ENCODE measurements at regions not wholly inside any gene's neighbourhood (a gene's known extent, or its start where the extent isn't known, plus 50 kb on each side); places are given as distances from the start of the nearest gene placed in this dataset.

DNA sequence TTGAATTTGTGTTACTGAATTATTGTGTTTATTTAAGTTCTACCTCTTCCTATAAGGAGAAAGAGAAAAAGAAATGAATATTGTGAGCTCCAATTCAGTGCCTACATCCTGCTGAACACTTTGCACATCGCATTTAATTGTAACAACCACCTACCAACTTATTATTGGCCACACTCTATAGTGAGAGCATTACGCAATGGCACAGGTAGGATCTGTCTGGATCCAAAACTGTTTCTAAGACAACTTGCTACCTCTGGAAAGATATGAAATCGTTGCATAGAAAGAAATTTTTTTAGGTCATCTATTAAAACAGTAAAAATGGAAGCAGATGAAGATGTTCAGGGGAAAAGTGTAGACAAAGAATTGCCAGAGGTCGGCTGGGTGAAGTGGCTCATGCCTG, 227.2 kb upstream of the SNX2 start:
- 85 to 87% methylated on average over 4 of the region's 4 CpGs for WGBS, 2 donors
- H3K9me3 ChIP-seq (ENCODE audit: control insufficient read depth in 4 of 4, insufficient read depth in 3 of 4, low read length in 3 of 4) = no peaks in the 10 kb centered on the region
- ATAC-seq (ENCODE audit: insufficient read depth, low FRiP score) (no peak), DNase-seq (no peak)
- H3K36me3 ChIP-seq (ENCODE audit: control insufficient read depth in 4 of 4, insufficient read depth in 4 of 4, low read length in 4 of 4) = no peaks in the 10 kb centered on the region
- TF ChIP-seq, protein P1, sequence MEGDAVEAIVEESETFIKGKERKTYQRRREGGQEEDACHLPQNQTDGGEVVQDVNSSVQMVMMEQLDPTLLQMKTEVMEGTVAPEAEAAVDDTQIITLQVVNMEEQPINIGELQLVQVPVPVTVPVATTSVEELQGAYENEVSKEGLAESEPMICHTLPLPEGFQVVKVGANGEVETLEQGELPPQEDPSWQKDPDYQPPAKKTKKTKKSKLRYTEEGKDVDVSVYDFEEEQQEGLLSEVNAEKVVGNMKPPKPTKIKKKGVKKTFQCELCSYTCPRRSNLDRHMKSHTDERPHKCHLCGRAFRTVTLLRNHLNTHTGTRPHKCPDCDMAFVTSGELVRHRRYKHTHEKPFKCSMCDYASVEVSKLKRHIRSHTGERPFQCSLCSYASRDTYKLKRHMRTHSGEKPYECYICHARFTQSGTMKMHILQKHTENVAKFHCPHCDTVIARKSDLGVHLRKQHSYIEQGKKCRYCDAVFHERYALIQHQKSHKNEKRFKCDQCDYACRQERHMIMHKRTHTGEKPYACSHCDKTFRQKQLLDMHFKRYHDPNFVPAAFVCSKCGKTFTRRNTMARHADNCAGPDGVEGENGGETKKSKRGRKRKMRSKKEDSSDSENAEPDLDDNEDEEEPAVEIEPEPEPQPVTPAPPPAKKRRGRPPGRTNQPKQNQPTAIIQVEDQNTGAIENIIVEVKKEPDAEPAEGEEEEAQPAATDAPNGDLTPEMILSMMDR (IDR thresholded peaks at IDR 0.05; ENCODE audit: control extremely low read depth, extremely low read depth) = no peak
- H3K9ac ChIP-seq (ENCODE audit: insufficient read depth in 1 of 2, low read length in 2 of 2) = no peak overlapping the region
- no peak overlapping the region for H3K27ac ChIP-seq (ENCODE audit: low read depth in 1 of 2, low read length in 1 of 2)
- no peaks in the 10 kb centered on the region for H3K4me1 ChIP-seq (ENCODE audit: control insufficient read depth in 5 of 5, insufficient read depth in 5 of 5, low read length in 5 of 5)
- no peak overlapping the region for H3K4me3 ChIP-seq
- H3K27me3 ChIP-seq (ENCODE audit: control insufficient read depth in 3 of 3, insufficient read depth in 3 of 3, low read length in 2 of 3) = no peaks in the 10 kb centered on the region

DNA sequence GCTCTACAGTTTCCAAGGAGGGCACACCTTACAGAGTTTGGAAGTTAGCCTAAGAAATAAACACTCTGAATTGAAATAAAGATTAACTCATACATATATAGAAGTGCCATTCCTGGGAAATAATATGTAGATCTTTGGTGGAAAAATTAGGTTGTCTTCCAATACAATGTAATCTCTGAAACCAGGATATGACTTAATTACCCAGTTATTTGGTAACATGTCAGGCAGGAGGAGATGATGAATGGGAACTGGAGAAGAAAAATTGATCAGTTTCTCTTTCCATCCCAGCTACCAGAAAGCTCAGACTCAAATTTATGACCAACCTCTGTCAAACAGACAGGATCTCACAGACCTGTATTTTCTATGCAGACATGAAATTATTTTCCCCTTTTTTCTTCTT, 215.2 kb upstream of the SNX2 start:
- TF ChIP-seq, protein P1 (IDR thresholded peaks at IDR 0.05; ENCODE audit: control extremely low read depth, extremely low read depth) = no peak
- H3K4me3 ChIP-seq = no peak overlapping the region
- no peak for ATAC-seq (ENCODE audit: insufficient read depth, low FRiP score)
- no peak for DNase-seq
- H3K9ac ChIP-seq (ENCODE audit: insufficient read depth in 1 of 2, low read length in 2 of 2) = no peak overlapping the region
- H3K27me3 ChIP-seq (ENCODE audit: control insufficient read depth in 3 of 3, insufficient read depth in 3 of 3, low read length in 2 of 3) = no peaks in the 10 kb centered on the region
- peaks cover 0 to 2% (median 0%) of the 10 kb centered on the region in 4 donors for H3K9me3 ChIP-seq (ENCODE audit: control insufficient read depth in 4 of 4, insufficient read depth in 3 of 4, low read length in 3 of 4)
- no peaks in the 10 kb centered on the region for H3K36me3 ChIP-seq (ENCODE audit: control insufficient read depth in 4 of 4, insufficient read depth in 4 of 4, low read length in 4 of 4)
- H3K4me1 ChIP-seq (ENCODE audit: control insufficient read depth in 5 of 5, insufficient read depth in 5 of 5, low read length in 5 of 5) = peaks cover 0 to 4% (median 0%) of the 10 kb centered on the region in 5 donors
- no peak overlapping the region for H3K27ac ChIP-seq (ENCODE audit: low read depth in 1 of 2, low read length in 1 of 2)

DNA sequence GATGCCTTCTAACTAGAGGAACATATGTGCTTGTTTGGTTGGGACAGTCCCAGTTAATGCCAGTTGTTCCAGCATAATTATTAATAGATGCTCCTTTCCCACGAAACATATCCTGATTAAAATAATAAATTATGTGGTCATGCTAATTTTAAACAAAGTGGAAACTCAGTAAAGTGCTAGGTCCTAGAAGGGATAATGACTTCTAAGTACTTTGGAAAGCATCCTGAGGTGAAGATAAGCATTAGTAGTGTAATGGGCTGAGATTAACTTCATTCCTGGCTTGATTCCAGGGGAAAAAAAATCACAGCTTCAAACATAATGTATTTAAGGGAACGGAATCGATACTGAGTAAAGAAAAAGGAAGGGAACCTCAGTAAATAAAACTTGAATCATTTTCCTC, 213.7 kb upstream of the SNX2 start:
- H3K4me3 ChIP-seq = no peak overlapping the region
- peaks cover 0 to 4% (median 0%) of the 10 kb centered on the region in 5 donors for H3K4me1 ChIP-seq (ENCODE audit: control insufficient read depth in 5 of 5, insufficient read depth in 5 of 5, low read length in 5 of 5)
- no peaks in the 10 kb centered on the region for H3K36me3 ChIP-seq (ENCODE audit: control insufficient read depth in 4 of 4, insufficient read depth in 4 of 4, low read length in 4 of 4)
- ATAC-seq (ENCODE audit: insufficient read depth, low FRiP score) (no peak), DNase-seq (peak in 2 of 3 donors; percentile 46 to 51)
- no peak overlapping the region for H3K27ac ChIP-seq (ENCODE audit: low read depth in 1 of 2, low read length in 1 of 2)
- TF ChIP-seq, protein P1 (IDR thresholded peaks at IDR 0.05; ENCODE audit: control extremely low read depth, extremely low read depth) = no peak
- H3K9me3 ChIP-seq (ENCODE audit: control insufficient read depth in 4 of 4, insufficient read depth in 3 of 4, low read length in 3 of 4) = peaks cover 0 to 2% (median 0%) of the 10 kb centered on the region in 4 donors
- no peaks in the 10 kb centered on the region for H3K27me3 ChIP-seq (ENCODE audit: control insufficient read depth in 3 of 3, insufficient read depth in 3 of 3, low read length in 2 of 3)
- WGBS, 2 donors = 33 to 63% methylated on average over 3 of the region's 3 CpGs
- H3K9ac ChIP-seq (ENCODE audit: insufficient read depth in 1 of 2, low read length in 2 of 2) = no peak overlapping the region

DNA sequence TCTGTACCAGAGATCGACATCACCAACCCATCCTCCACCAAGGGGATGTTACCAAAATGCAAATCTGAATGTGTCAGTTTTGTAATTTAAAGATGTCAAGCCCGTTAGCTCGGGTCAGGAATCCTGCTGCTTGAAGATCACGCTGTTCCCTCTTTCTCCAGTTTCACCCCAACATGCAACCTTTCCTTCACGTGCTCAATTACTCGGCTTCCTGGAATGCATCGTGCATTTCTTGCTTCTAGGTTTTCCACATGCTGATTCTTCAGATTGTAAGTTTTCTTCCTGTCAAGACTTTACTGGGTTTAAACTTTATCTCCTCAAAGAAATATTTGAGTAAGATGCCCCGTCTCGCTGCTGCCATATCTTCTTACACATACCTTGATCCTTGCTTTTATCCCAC, 209.5 kb upstream of the SNX2 start:
- peaks cover 0 to 2% (median 0%) of the 10 kb centered on the region in 4 donors for H3K9me3 ChIP-seq (ENCODE audit: control insufficient read depth in 4 of 4, insufficient read depth in 3 of 4, low read length in 3 of 4)
- no peak overlapping the region for H3K9ac ChIP-seq (ENCODE audit: insufficient read depth in 1 of 2, low read length in 2 of 2)
- H3K4me3 ChIP-seq = no peak overlapping the region
- no peak overlapping the region for H3K27ac ChIP-seq (ENCODE audit: low read depth in 1 of 2, low read length in 1 of 2)
- peaks cover 0 to 4% (median 0%) of the 10 kb centered on the region in 5 donors for H3K4me1 ChIP-seq (ENCODE audit: control insufficient read depth in 5 of 5, insufficient read depth in 5 of 5, low read length in 5 of 5)
- H3K27me3 ChIP-seq (ENCODE audit: control insufficient read depth in 3 of 3, insufficient read depth in 3 of 3, low read length in 2 of 3) = no peaks in the 10 kb centered on the region
- DNase-seq (no peak), ATAC-seq (ENCODE audit: insufficient read depth, low FRiP score) (no peak)
- TF ChIP-seq, protein P1 (IDR thresholded peaks at IDR 0.05; ENCODE audit: control extremely low read depth, extremely low read depth) = no peak
- no peaks in the 10 kb centered on the region for H3K36me3 ChIP-seq (ENCODE audit: control insufficient read depth in 4 of 4, insufficient read depth in 4 of 4, low read length in 4 of 4)
- 88 to 89% methylated on average over 9 of the region's 9 CpGs for WGBS, 2 donors

All from lung (tissue), 11 donors.